ENCODE measurements at regions not wholly inside any gene's neighbourhood (a gene's known extent, or its start where the extent isn't known, plus 50 kb on each side); places are given as distances from the start of the nearest gene placed in this dataset.
"Not testable (repeated sequence)": the region's sequence is repeated elsewhere in the genome, so short reads cannot be mapped to it uniquely, and the experiment has no call there.

GRCh38 chr5:164137095-164137494, 631.7 kb downstream of the MAT2B start:
- Histone ChIP-seq H3K4me3 (ENCODE audit: low read length in 2 of 2) (no peak overlapping the region), H3K9me3 (ENCODE audit: control insufficient read depth in 1 of 2, low read length in 2 of 2) (no peaks in the 10 kb centered on the region), H3K27me3 (ENCODE audit: insufficient read depth, low read length) (no peaks in the 10 kb centered on the region), H3K36me3 (ENCODE audit: insufficient read depth, low read length) (no peaks in the 10 kb centered on the region), H3K4me1 (ENCODE audit: insufficient read depth, low read length) (no peaks in the 10 kb centered on the region), H3K27ac (ENCODE audit: low read depth, low read length) (no peak overlapping the region)
- no peaks in the 10 kb centered on the region for H3K4me1 Mint-ChIP-seq
- peaks cover 0 to 18% (median under 1%) of the 10 kb centered on the region in 8 donors for H3K9me3 Mint-ChIP-seq
- CTCF ChIA-PET (ENCODE audit: partially characterized antibody), result no interaction called here
- no peaks in the 10 kb centered on the region for H3K36me3 Mint-ChIP-seq
- intact Hi-C loops (cut with micrococcal nuclease), result no loop called here
- H3K4me3 Mint-ChIP-seq, result no peak overlapping the region
- POLR2A ChIA-PET (ENCODE audit: partially characterized antibody), result no interaction called here
- no peak overlapping the region for H3K27ac Mint-ChIP-seq
- DNase-seq, result no peak
- H3K27me3 Mint-ChIP-seq, result no peaks in the 10 kb centered on the region

- no peaks in the 10 kb centered on the region for H3K9me3 ChIP-seq (ENCODE audit: control insufficient read depth in 1 of 2, low read length in 2 of 2)
- Mint-ChIP-seq H3K27me3 (no peaks in the 10 kb centered on the region), H3K27ac (no peak overlapping the region), H3K4me3 (no peak overlapping the region), H3K36me3 (no peaks in the 10 kb centered on the region), H3K4me1 (no peaks in the 10 kb centered on the region), H3K9me3 (peaks cover 0 to 16% (median 2%) of the 10 kb centered on the region in 8 donors)
- no peaks in the 10 kb centered on the region for H3K36me3 ChIP-seq (ENCODE audit: insufficient read depth, low read length)
- POLR2A ChIA-PET (ENCODE audit: partially characterized antibody), result no interaction called here
- no peaks in the 10 kb centered on the region for H3K4me1 ChIP-seq (ENCODE audit: insufficient read depth, low read length)
- intact Hi-C loops (cut with micrococcal nuclease), result no loop called here
- H3K27me3 ChIP-seq (ENCODE audit: insufficient read depth, low read length), result no peaks in the 10 kb centered on the region
- H3K27ac ChIP-seq (ENCODE audit: low read depth, low read length), result no peak overlapping the region
- CTCF ChIA-PET (ENCODE audit: partially characterized antibody), result no interaction called here
- no peak overlapping the region for H3K4me3 ChIP-seq (ENCODE audit: low read length in 2 of 2)
- DNase-seq, result no peak
Measured at GRCh38 chr5:164139423-164139822, 634.0 kb downstream of the MAT2B start.

GRCh38 chr5:164145458-164145857, 640.0 kb downstream of the MAT2B start:
- Histone ChIP-seq H3K27me3 (ENCODE audit: insufficient read depth, low read length) (no peaks in the 10 kb centered on the region), H3K4me3 (ENCODE audit: low read length in 2 of 2) (no peak overlapping the region), H3K27ac (ENCODE audit: low read depth, low read length) (no peak overlapping the region), H3K36me3 (ENCODE audit: insufficient read depth, low read length) (no peaks in the 10 kb centered on the region), H3K4me1 (ENCODE audit: insufficient read depth, low read length) (no peaks in the 10 kb centered on the region), H3K9me3 (ENCODE audit: control insufficient read depth in 1 of 2, low read length in 2 of 2) (no peaks in the 10 kb centered on the region)
- Mint-ChIP-seq H3K4me1 (no peaks in the 10 kb centered on the region), H3K9me3 (peaks cover 0 to 5% (median 0%) of the 10 kb centered on the region in 8 donors), H3K4me3 (no peak overlapping the region), H3K27ac (no peak overlapping the region), H3K36me3 (no peaks in the 10 kb centered on the region), H3K27me3 (no peaks in the 10 kb centered on the region)
- CTCF ChIA-PET (ENCODE audit: partially characterized antibody), result no interaction called here
- POLR2A ChIA-PET (ENCODE audit: partially characterized antibody), result no interaction called here
- intact Hi-C loops (cut with micrococcal nuclease), result no loop called here
- no peak for DNase-seq

GRCh38 chr5:164146223-164146622, 640.8 kb downstream of the MAT2B start:
- intact Hi-C loops (cut with micrococcal nuclease), result no loop called here
- H3K27ac Mint-ChIP-seq, result no peak overlapping the region

GRCh38 chr5:164148292-164148691, 642.9 kb downstream of the MAT2B start:
- H3K4me3 ChIP-seq (ENCODE audit: low read length in 2 of 2), result no peak overlapping the region
- ChIA-PET POLR2A (ENCODE audit: partially characterized antibody) (no interaction called here), CTCF (ENCODE audit: partially characterized antibody) (no interaction called here)
- no peaks in the 10 kb centered on the region for H3K27me3 ChIP-seq (ENCODE audit: insufficient read depth, low read length)
- Mint-ChIP-seq H3K36me3 (no peaks in the 10 kb centered on the region), H3K4me1 (no peaks in the 10 kb centered on the region), H3K27me3 (no peaks in the 10 kb centered on the region), H3K9me3 (peaks cover 0 to 17% (median under 1%) of the 10 kb centered on the region in 8 donors), H3K27ac (no peak overlapping the region), H3K4me3 (no peak overlapping the region)
- H3K27ac ChIP-seq (ENCODE audit: low read depth, low read length), result no peak overlapping the region
- no peaks in the 10 kb centered on the region for H3K9me3 ChIP-seq (ENCODE audit: control insufficient read depth in 1 of 2, low read length in 2 of 2)
- intact Hi-C loops (cut with micrococcal nuclease), result no loop called here
- H3K36me3 ChIP-seq (ENCODE audit: insufficient read depth, low read length), result no peaks in the 10 kb centered on the region
- no peaks in the 10 kb centered on the region for H3K4me1 ChIP-seq (ENCODE audit: insufficient read depth, low read length)
- DNase-seq, result no peak

More at GRCh38 chr5:164146223-164146622, 640.8 kb downstream of the MAT2B start:
- Histone ChIP-seq H3K36me3 (ENCODE audit: insufficient read depth, low read length) (no peaks in the 10 kb centered on the region), H3K27ac (ENCODE audit: low read depth, low read length) (no peak overlapping the region), H3K27me3 (ENCODE audit: insufficient read depth, low read length) (no peaks in the 10 kb centered on the region), H3K4me1 (ENCODE audit: insufficient read depth, low read length) (no peaks in the 10 kb centered on the region), H3K9me3 (ENCODE audit: control insufficient read depth in 1 of 2, low read length in 2 of 2) (no peaks in the 10 kb centered on the region), H3K4me3 (ENCODE audit: low read length in 2 of 2) (no peak overlapping the region)
- no peaks in the 10 kb centered on the region for H3K27me3 Mint-ChIP-seq
- ChIA-PET POLR2A (ENCODE audit: partially characterized antibody) (no interaction called here), CTCF (ENCODE audit: partially characterized antibody) (no interaction called here)
- no peaks in the 10 kb centered on the region for H3K36me3 Mint-ChIP-seq
- no peaks in the 10 kb centered on the region for H3K4me1 Mint-ChIP-seq
- no peak overlapping the region for H3K4me3 Mint-ChIP-seq
- DNase-seq, result no peak
- peaks cover 0 to 5% (median 0%) of the 10 kb centered on the region in 8 donors for H3K9me3 Mint-ChIP-seq

- H3K4me3 ChIP-seq (ENCODE audit: low read length in 2 of 2); DNase-seq; H3K4me3 Mint-ChIP-seq; H3K27ac ChIP-seq (ENCODE audit: low read depth, low read length); H3K4me1 ChIP-seq (ENCODE audit: insufficient read depth, low read length); POLR2A ChIA-PET (ENCODE audit: partially characterized antibody); H3K36me3 Mint-ChIP-seq; H3K4me1 Mint-ChIP-seq; H3K27me3 ChIP-seq (ENCODE audit: insufficient read depth, low read length); CTCF ChIA-PET (ENCODE audit: partially characterized antibody); H3K27me3 Mint-ChIP-seq; intact Hi-C loops (cut with micrococcal nuclease); H3K9me3 ChIP-seq (ENCODE audit: control insufficient read depth in 1 of 2, low read length in 2 of 2); H3K36me3 ChIP-seq (ENCODE audit: insufficient read depth, low read length); H3K27ac Mint-ChIP-seq: not testable (repeated sequence)
- H3K9me3 Mint-ChIP-seq, result peaks cover 2 to 14% (median 8%) of the 10 kb centered on the region in 8 donors
Measured at GRCh38 chr5:164152539-164152938, 647.1 kb downstream of the MAT2B start.

- peaks cover 2 to 14% (median 9%) of the 10 kb centered on the region in 8 donors for H3K9me3 Mint-ChIP-seq
- no peak for DNase-seq
- H3K27me3 Mint-ChIP-seq, result no peaks in the 10 kb centered on the region
- Histone ChIP-seq H3K36me3 (ENCODE audit: insufficient read depth, low read length) (no peaks in the 10 kb centered on the region), H3K27ac (ENCODE audit: low read depth, low read length) (no peak overlapping the region), H3K4me3 (ENCODE audit: low read length in 2 of 2) (no peak overlapping the region), H3K4me1 (ENCODE audit: insufficient read depth, low read length) (no peaks in the 10 kb centered on the region), H3K27me3 (ENCODE audit: insufficient read depth, low read length) (no peaks in the 10 kb centered on the region), H3K9me3 (ENCODE audit: control insufficient read depth in 1 of 2, low read length in 2 of 2) (no peaks in the 10 kb centered on the region)
- ChIA-PET CTCF (ENCODE audit: partially characterized antibody) (no interaction called here), POLR2A (ENCODE audit: partially characterized antibody) (no interaction called here)
- no peaks in the 10 kb centered on the region for H3K36me3 Mint-ChIP-seq
- H3K27ac Mint-ChIP-seq, result no peak overlapping the region
- no peaks in the 10 kb centered on the region for H3K4me1 Mint-ChIP-seq
- intact Hi-C loops (cut with micrococcal nuclease), result no loop called here
- no peak overlapping the region for H3K4me3 Mint-ChIP-seq
Measured at GRCh38 chr5:164153469-164154172, 648.2 kb downstream of the MAT2B start.

GRCh38 chr5:164170814-164171213, 665.4 kb downstream of the MAT2B start:
- H3K27ac Mint-ChIP-seq, result no peak overlapping the region
- no peak overlapping the region for H3K4me3 ChIP-seq (ENCODE audit: low read length in 2 of 2)
- ChIA-PET CTCF (ENCODE audit: partially characterized antibody) (no interaction called here), POLR2A (ENCODE audit: partially characterized antibody) (no interaction called here)
- peaks cover 0 to 7% (median 2%) of the 10 kb centered on the region in 8 donors for H3K9me3 Mint-ChIP-seq
- no peaks in the 10 kb centered on the region for H3K4me1 Mint-ChIP-seq
- no peaks in the 10 kb centered on the region for H3K27me3 Mint-ChIP-seq
- H3K36me3 ChIP-seq (ENCODE audit: insufficient read depth, low read length), result no peaks in the 10 kb centered on the region
- H3K4me1 ChIP-seq (ENCODE audit: insufficient read depth, low read length), result no peaks in the 10 kb centered on the region
- H3K27me3 ChIP-seq (ENCODE audit: insufficient read depth, low read length), result no peaks in the 10 kb centered on the region
- intact Hi-C loops (cut with micrococcal nuclease), result no loop called here
- H3K4me3 Mint-ChIP-seq, result no peak overlapping the region
- H3K36me3 Mint-ChIP-seq, result no peaks in the 10 kb centered on the region
- H3K9me3 ChIP-seq (ENCODE audit: control insufficient read depth in 1 of 2, low read length in 2 of 2), result no peaks in the 10 kb centered on the region
- DNase-seq, result no peak
- no peak overlapping the region for H3K27ac ChIP-seq (ENCODE audit: low read depth, low read length)

Measured in CD4-positive, alpha-beta memory T cell (primary cell).